SK-N-SH (cell line): ENCODE measurements at regions not wholly inside any gene's neighbourhood (a gene's known extent, or its start where the extent isn't known, plus 50 kb on each side); places are given as distances from the start of the nearest gene placed in this dataset.

Source experiments
- CTCF ChIA-PET: fragments of 300-600, 350-600 bp; formaldehyde crosslinking; extraction: SDS; loops from one replicate; lab custom pipeline; 2021; lab: Yijun Ruan, JAX
- POLR2A ChIA-PET: fragments of 350-600 bp; sonication (Branson Sonifier 250); formaldehyde crosslinking; extraction: SDS; loops from one replicate; lab custom pipeline; 2020; ENCODE audit warnings: antibody characterized with exemption, inconsistent platforms; lab: Yijun Ruan, JAX
- DNase-seq: peaks from one replicate; pipeline ENCODE4 v3.0.0; 2012
- H2AFZ ChIP-seq: fragments of 200-600 bp; sonication (generic); 2 replicates; pipeline ENCODE4 v1.8.1; 2016; ENCODE audit warnings: antibody characterized with exemption, mild to moderate bottlenecking, low read depth
- H3F3A ChIP-seq: fragments of 200-600 bp; sonication (generic); replicated peaks from 2 replicates; pipeline ENCODE3; 2016; ENCODE audit warnings: antibody characterized with exemption, mild to moderate bottlenecking; ENCODE audit not compliant: insufficient read depth
- H3K27ac ChIP-seq, 2 experiments: fragments of 200-500 bp in 1 of 2; fragments of 200-600 bp in 1 of 2; sonication (Bioruptor generic) in 1 of 2; sonication (generic), shearing (Covaris generic) in 1 of 2; 2 replicates each; pipeline versions ENCODE4 v1.5.1 to v1.6.1; 2014 to 2016; ENCODE audit warnings: low read depth in 2 of 2, inconsistent platforms in 1 of 2, low read length in 1 of 2, mild to moderate bottlenecking in 1 of 2, mixed read lengths in 1 of 2
- H3K27me3 ChIP-seq: fragments of 200-600 bp; sonication (generic), shearing (Covaris generic); 2 replicates; pipeline ENCODE4 v1.6.1; 2016; ENCODE audit warnings: mixed run types; ENCODE audit not compliant: insufficient read depth
- H3K36me3 ChIP-seq, 2 experiments: fragments of 200-500 bp in 1 of 2; fragments of 200-600 bp in 1 of 2; sonication (Bioruptor generic) in 1 of 2; sonication (generic) in 1 of 2; replicated peaks in 1 of 2; 2 replicates each; pipeline versions ENCODE3 to v1.5.1; 2014 to 2016; ENCODE audit warnings: low read length in 1 of 2, mild to moderate bottlenecking in 1 of 2; ENCODE audit not compliant: insufficient read depth in 2 of 2, control insufficient read depth in 1 of 2
- H3K4me1 ChIP-seq, 2 experiments: fragments of 200-500 bp in 1 of 2; fragments of 200-600 bp in 1 of 2; sonication (Bioruptor generic) in 1 of 2; sonication (generic), shearing (Covaris generic) in 1 of 2; 2 replicates each; pipeline versions ENCODE4 v1.5.1 to v1.6.1; 2014 to 2016; ENCODE audit warnings: low read depth in 1 of 2, low read length in 1 of 2, mixed run types in 1 of 2; ENCODE audit not compliant: insufficient read depth in 2 of 2, control insufficient read depth in 1 of 2
- H3K4me2 ChIP-seq: fragments of 200-600 bp; sonication (generic), shearing (Covaris generic); 2 replicates; pipeline ENCODE4 v1.6.1; 2017; ENCODE audit warnings: mixed run types
- H3K4me3 ChIP-seq, 2 experiments: fragments of 200-500 bp in 1 of 2; fragments of 200-600 bp in 1 of 2; sonication (Bioruptor generic) in 1 of 2; sonication (generic), shearing (Covaris generic) in 1 of 2; 2 replicates each; pipeline versions ENCODE4 v1.5.1 to v1.8.1; 2014 to 2016; ENCODE audit warnings: low read depth in 2 of 2, inconsistent platforms in 1 of 2, low read length in 1 of 2, mild to moderate bottlenecking in 1 of 2, mixed read lengths in 1 of 2, moderate library complexity in 1 of 2
- H3K79me2 ChIP-seq: fragments of 200-600 bp; sonication (generic); 2 replicates; pipeline ENCODE4 v1.8.1; 2017; ENCODE audit warnings: mild to moderate bottlenecking; ENCODE audit not compliant: insufficient read depth
- H3K9ac ChIP-seq: fragments of 200-600 bp; sonication (generic); 2 replicates; pipeline ENCODE4 v1.6.1; 2017; ENCODE audit warnings: mixed run types
- H3K9me2 ChIP-seq: fragments of 200-600 bp; sonication (generic); 2 replicates; pipeline ENCODE4 v1.6.1; 2017; ENCODE audit warnings: mixed run types
- H3K9me3 ChIP-seq: fragments of 200-600 bp; sonication (generic); 2 replicates; pipeline ENCODE4 v1.6.1; 2017; ENCODE audit warnings: mixed run types, mild to moderate bottlenecking, moderate library complexity
- H4K20me1 ChIP-seq: fragments of 200-600 bp; sonication (generic); 2 replicates; pipeline ENCODE4 v1.6.1; 2017; ENCODE audit warnings: mild to moderate bottlenecking, mixed run types; ENCODE audit not compliant: insufficient read depth
- CHD2 ChIP-seq: fragments of 150-350 bp; IDR thresholded peaks from 2 replicates; pipeline ENCODE4 v1.6.1; 2018; ENCODE audit warnings: low read length; ENCODE audit not compliant: partially characterized antibody
- ELF1 ChIP-seq: IDR thresholded peaks from 2 replicates; pipeline ENCODE4 v1.4.0; 2012
- FOXJ3 ChIP-seq: sonication (generic); formaldehyde crosslinking; IDR thresholded peaks from 2 replicates; pipeline ENCODE4 v1.5.1; 2020; ENCODE audit warnings: mild to moderate bottlenecking, missing genetic modification reagents
- FOXM1 ChIP-seq: IDR thresholded peaks from 2 replicates; pipeline ENCODE4 v1.4.0; 2012; ENCODE audit warnings: low read depth, mild to moderate bottlenecking
- GATA2 ChIP-seq: sonication (generic); formaldehyde crosslinking; IDR thresholded peaks from 2 replicates; pipeline ENCODE4 v1.5.0; 2020; ENCODE audit warnings: mild to moderate bottlenecking, missing genetic modification reagents
- JUND ChIP-seq: IDR thresholded peaks from 2 replicates; pipeline ENCODE4 v1.4.0; 2012
- MAX ChIP-seq: IDR thresholded peaks from 2 replicates; pipeline ENCODE4 v1.4.0; 2012; ENCODE audit warnings: low read depth
- MXI1 ChIP-seq: IDR thresholded peaks from 2 replicates; pipeline ENCODE4 v1.6.1; 2012; ENCODE audit warnings: mild to moderate bottlenecking, low read depth, low read length, improper control_type of control experiment
- NRF1 ChIP-seq: IDR thresholded peaks from 2 replicates; pipeline ENCODE4 v1.6.1; 2012; ENCODE audit warnings: low read depth, mild to moderate bottlenecking, low read length
- PBX3 ChIP-seq: IDR thresholded peaks from 2 replicates; pipeline ENCODE4; 2012
- RAD21 ChIP-seq: IDR thresholded peaks from 2 replicates; pipeline ENCODE4 v1.6.1; 2012; ENCODE audit warnings: mild to moderate bottlenecking, low read length
- RCOR1 ChIP-seq: fragments of 150-350 bp; IDR thresholded peaks from 2 replicates; pipeline ENCODE4 v1.6.1; 2017; ENCODE audit warnings: antibody characterized with exemption, low read length
- RXRA ChIP-seq: IDR thresholded peaks from 2 replicates; pipeline ENCODE4 v1.4.0; 2012; ENCODE audit warnings: low read depth, mild to moderate bottlenecking, borderline replicate concordance
- SIN3A ChIP-seq: IDR thresholded peaks from 2 replicates; pipeline ENCODE4 v1.6.1; 2012; ENCODE audit warnings: low read depth, mild to moderate bottlenecking, low read length, moderate library complexity, borderline replicate concordance
- TAF1 ChIP-seq: IDR thresholded peaks from 2 replicates; pipeline ENCODE4 v1.6.1; 2012; ENCODE audit warnings: low read depth, mild to moderate bottlenecking, low read length, moderate library complexity, borderline replicate concordance
- USF2 ChIP-seq: fragments of 150-350 bp; IDR thresholded peaks from 2 replicates; pipeline ENCODE4 v1.6.1; 2017; ENCODE audit warnings: antibody characterized with exemption, low read length, low read depth, borderline replicate concordance
- WGBS: methylation state at CpG from one replicate; pipeline ENCODE4 v1.1.6; 2017; ENCODE audit warnings: low lambda C conversion rate; 5-methylcytosine and 5-hydroxymethylcytosine counted together
- TF ChIP-seq, protein P1 (sequence below): fragments of 150-350 bp; IDR thresholded peaks from 2 replicates; pipeline ENCODE4 v1.6.1; 2016; ENCODE audit warnings: mild to moderate bottlenecking, low read depth, low read length

- no peak for TF ChIP-seq PBX3
- TF ChIP-seq CHD2, result no peak
- TF ChIP-seq, protein P1, sequence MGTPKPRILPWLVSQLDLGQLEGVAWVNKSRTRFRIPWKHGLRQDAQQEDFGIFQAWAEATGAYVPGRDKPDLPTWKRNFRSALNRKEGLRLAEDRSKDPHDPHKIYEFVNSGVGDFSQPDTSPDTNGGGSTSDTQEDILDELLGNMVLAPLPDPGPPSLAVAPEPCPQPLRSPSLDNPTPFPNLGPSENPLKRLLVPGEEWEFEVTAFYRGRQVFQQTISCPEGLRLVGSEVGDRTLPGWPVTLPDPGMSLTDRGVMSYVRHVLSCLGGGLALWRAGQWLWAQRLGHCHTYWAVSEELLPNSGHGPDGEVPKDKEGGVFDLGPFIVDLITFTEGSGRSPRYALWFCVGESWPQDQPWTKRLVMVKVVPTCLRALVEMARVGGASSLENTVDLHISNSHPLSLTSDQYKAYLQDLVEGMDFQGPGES, result no peak
- no peak for TF ChIP-seq ELF1
Observed at GRCh38 chr4:163866728-163867315, 372.3 kb downstream of the TMA16 start (continued).

DNA sequence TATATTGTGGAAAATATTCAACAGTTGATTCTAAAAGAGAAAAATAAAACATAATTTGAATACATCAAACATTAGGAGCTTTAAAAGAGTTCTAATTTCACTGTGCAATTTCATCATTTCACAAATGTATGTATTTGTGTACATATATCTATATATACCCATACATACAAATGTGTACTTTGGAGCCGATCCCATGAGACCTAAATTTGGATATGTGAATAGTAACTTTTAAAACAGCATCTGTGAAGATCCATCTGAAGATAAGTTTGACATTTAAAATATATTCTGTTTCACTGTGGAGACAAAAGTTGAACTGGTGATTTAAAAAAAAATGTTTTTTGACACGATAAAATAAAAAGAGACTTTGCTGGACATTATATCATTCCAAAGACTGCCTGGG, 374.0 kb downstream of the TMA16 start:
- no peak for DNase-seq
- Histone ChIP-seq H3K9me2 (no peaks in the 10 kb centered on the region), H3K4me2 (no peak overlapping the region), H3F3A (no peaks in the 10 kb centered on the region), H3K9ac (no peak overlapping the region), H2AFZ (no peak overlapping the region), H4K20me1 (no peaks in the 10 kb centered on the region), H3K79me2 (no peaks in the 10 kb centered on the region), H3K27me3 (no peaks in the 10 kb centered on the region)
- ChIA-PET CTCF (no interaction called here), POLR2A (no interaction called here)
- WGBS, result 0% methylated on average over 2 of the region's 2 CpGs
- no peak for TF ChIP-seq RAD21
- TF ChIP-seq GATA2 (CRISPR knock-in tag), result no peak
- TF ChIP-seq NRF1, result no peak
- TF ChIP-seq MXI1, result no peak
- no peak for TF ChIP-seq MAX
- TF ChIP-seq RXRA, result no peak
- TF ChIP-seq RCOR1, result no peak
- TF ChIP-seq SIN3A, result no peak
- no peak for TF ChIP-seq FOXM1
- TF ChIP-seq JUND, result no peak
- no peak for TF ChIP-seq TAF1
- TF ChIP-seq FOXJ3 (CRISPR knock-in tag), result no peak
- no peak for TF ChIP-seq USF2
- TF ChIP-seq, all 33 proteins: peak for 0
- H3K36me3 ChIP-seq, result no peaks in the 10 kb centered on the region
- no peak overlapping the region for H3K27ac ChIP-seq
- H3K4me3 ChIP-seq, result no peak overlapping the region
- H3K9me3 ChIP-seq, result no peaks in the 10 kb centered on the region
- H3K4me1 ChIP-seq, result no peaks in the 10 kb centered on the region
